GM19372 (cell line): ENCODE measurements at regions not wholly inside any gene's neighbourhood (a gene's known extent, or its start where the extent isn't known, plus 50 kb on each side); places are given as distances from the start of the nearest gene placed in this dataset.

Source experiments
- ATAC-seq: cut with Tn5 transposase; IDR thresholded peaks from one replicate; pipeline ENCODE4 v1.9.1; 2021; ENCODE audit warnings: mild to moderate bottlenecking, low read depth, moderate library complexity; ENCODE audit not compliant: unreplicated experiment

- no peak for ATAC-seq
Observed at GRCh38 chr21:16563116-16563515, 833.3 kb downstream of the USP25 start.

GRCh38 chr21:16563795-16564194, 834.0 kb downstream of the USP25 start:
- ATAC-seq, result no peak

- no peak for ATAC-seq
Observed at GRCh38 chr21:16568244-16568643, 838.5 kb downstream of the USP25 start.

GRCh38 chr21:16568661-16569060, 838.9 kb downstream of the USP25 start:
- no peak for ATAC-seq

GRCh38 chr21:16569679-16570078, 839.9 kb downstream of the USP25 start:
- no peak for ATAC-seq

GRCh38 chr21:16570171-16570570, 840.4 kb downstream of the USP25 start:
- no peak for ATAC-seq

GRCh38 chr21:16570856-16571255, 841.1 kb downstream of the USP25 start:
- no peak for ATAC-seq

- ATAC-seq, result no peak
Observed at GRCh38 chr21:16571594-16571993, 841.8 kb downstream of the USP25 start.

- ATAC-seq, result no peak
Observed at GRCh38 chr21:16572032-16572431, 842.2 kb downstream of the USP25 start.

GRCh38 chr21:16573578-16573977, 843.8 kb downstream of the USP25 start:
- ATAC-seq, result no peak

GRCh38 chr21:16577975-16578374, 848.2 kb downstream of the USP25 start:
- ATAC-seq, result no peak

- ATAC-seq, result no peak
Observed at GRCh38 chr21:16578912-16579311, 849.1 kb downstream of the USP25 start.

- no peak for ATAC-seq
Observed at GRCh38 chr21:16579538-16579937, 849.8 kb downstream of the USP25 start.

- no peak for ATAC-seq
Observed at GRCh38 chr21:16580661-16581060, 850.9 kb downstream of the USP25 start.

- no peak for ATAC-seq
Observed at GRCh38 chr21:16583556-16583955, 853.8 kb downstream of the USP25 start.

GRCh38 chr21:16584756-16585155, 855.0 kb downstream of the USP25 start:
- no peak for ATAC-seq

- ATAC-seq, result no peak
Observed at GRCh38 chr21:16585896-16586295, 856.1 kb downstream of the USP25 start.

- no peak for ATAC-seq
Observed at GRCh38 chr21:16587141-16587581, 857.4 kb downstream of the USP25 start.

- ATAC-seq, result no peak
Observed at GRCh38 chr21:16587681-16588375, 858.0 kb downstream of the USP25 start.

GRCh38 chr21:16588433-16588860, 858.7 kb downstream of the USP25 start:
- no peak for ATAC-seq

GRCh38 chr21:16589006-16589898, 859.5 kb downstream of the USP25 start:
- ATAC-seq, result no peak

GRCh38 chr21:16590186-16590585, 860.4 kb downstream of the USP25 start:
- ATAC-seq, result no peak
